Mucosa of rectum (tissue), 2 donors: ENCODE measurements at regions not wholly inside any gene's neighbourhood (a gene's known extent, or its start where the extent isn't known, plus 50 kb on each side); places are given as distances from the start of the nearest gene placed in this dataset.

Experiments used
- H3K27ac ChIP-seq, 2 donors: one replicate each; pipeline ENCODE4 v1.7.0; 2013; ENCODE audit warnings: inconsistent platforms in 2 of 2, low read depth in 2 of 2, low read length in 2 of 2
- H3K27me3 ChIP-seq, 2 donors: one replicate each; pipeline ENCODE4 v1.7.0; 2013; ENCODE audit warnings: low read length in 2 of 2; ENCODE audit not compliant: control insufficient read depth in 2 of 2, insufficient read depth in 2 of 2
- H3K36me3 ChIP-seq, 2 donors: one replicate each; pipeline ENCODE4 v1.7.0; 2013; ENCODE audit warnings: low read length in 2 of 2; ENCODE audit not compliant: control insufficient read depth in 2 of 2, insufficient read depth in 2 of 2
- H3K4me1 ChIP-seq, 2 donors: one replicate each; pipeline ENCODE4 v1.7.0; 2013; ENCODE audit warnings: low read length in 2 of 2, mild to moderate bottlenecking in 1 of 2; ENCODE audit not compliant: control insufficient read depth in 2 of 2, insufficient read depth in 2 of 2
- H3K4me3 ChIP-seq, 2 donors: one replicate each; pipeline ENCODE4 v1.7.0; 2013; ENCODE audit warnings: low read length in 2 of 2
- H3K9ac ChIP-seq, 2 donors: one replicate each; pipeline ENCODE4 v1.7.0; 2013; ENCODE audit warnings: low read length in 2 of 2, low read depth in 1 of 2, mild to moderate bottlenecking in 1 of 2
- H3K9me3 ChIP-seq, 2 donors: one replicate each; pipeline ENCODE4 v1.7.0; 2013; ENCODE audit warnings: low read length in 2 of 2; ENCODE audit not compliant: control insufficient read depth in 2 of 2
- donor health status: healthy.
- donor health status: Normal muscosa, but diverticular disease.

GRCh38 chr12:17214929-17215328 is 609.0 kb upstream of the LMO3 start:
- peaks cover 0 to 1% of the 10 kb centered on the region in 2 donors for H3K9me3 ChIP-seq
- H3K36me3 ChIP-seq = no peaks in the 10 kb centered on the region
- H3K9ac ChIP-seq = no peak overlapping the region
- no peaks in the 10 kb centered on the region for H3K27me3 ChIP-seq
- H3K4me1 ChIP-seq = no peaks in the 10 kb centered on the region
- no peak overlapping the region for H3K27ac ChIP-seq
- no peak overlapping the region for H3K4me3 ChIP-seq

GRCh38 chr12:17206553-17206952 is 600.6 kb upstream of the LMO3 start:
- Histone ChIP-seq H3K4me1 (no peaks in the 10 kb centered on the region), H3K27me3 (no peaks in the 10 kb centered on the region), H3K9me3 (peaks cover 0 to 3% of the 10 kb centered on the region in 2 donors), H3K4me3 (no peak overlapping the region), H3K9ac (no peak overlapping the region), H3K36me3 (no peaks in the 10 kb centered on the region), H3K27ac (no peak overlapping the region)

- Histone ChIP-seq H3K27ac (no peak overlapping the region), H3K4me3 (no peak overlapping the region), H3K36me3 (no peaks in the 10 kb centered on the region)
These were observed 598.5 kb upstream of the LMO3 start for GRCh38 chr12:17204289-17205054.

GRCh38 chr12:17203497-17203896 is 597.5 kb upstream of the LMO3 start:
- Histone ChIP-seq H3K36me3 (no peaks in the 10 kb centered on the region), H3K4me1 (no peaks in the 10 kb centered on the region), H3K4me3 (no peak overlapping the region), H3K27ac (no peak overlapping the region), H3K9me3 (peaks cover 0 to 3% of the 10 kb centered on the region in 2 donors), H3K9ac (no peak overlapping the region), H3K27me3 (no peaks in the 10 kb centered on the region)

More at GRCh38 chr12:17204289-17205054, 598.5 kb upstream of the LMO3 start:
- H3K4me1 ChIP-seq = no peaks in the 10 kb centered on the region
- no peaks in the 10 kb centered on the region for H3K27me3 ChIP-seq
- peaks cover 0 to 3% of the 10 kb centered on the region in 2 donors for H3K9me3 ChIP-seq
- H3K9ac ChIP-seq = no peak overlapping the region

GRCh38 chr12:17197971-17198370 is 592.0 kb upstream of the LMO3 start:
- Histone ChIP-seq H3K27ac (no peak overlapping the region), H3K9ac (no peak overlapping the region), H3K36me3 (no peaks in the 10 kb centered on the region), H3K4me1 (no peaks in the 10 kb centered on the region), H3K4me3 (no peak overlapping the region), H3K9me3 (no peaks in the 10 kb centered on the region), H3K27me3 (no peaks in the 10 kb centered on the region)

GRCh38 chr12:17192721-17193120 is 586.8 kb upstream of the LMO3 start:
- no peak overlapping the region for H3K4me3 ChIP-seq
- no peak overlapping the region for H3K9ac ChIP-seq
- no peaks in the 10 kb centered on the region for H3K9me3 ChIP-seq
- H3K27me3 ChIP-seq = no peaks in the 10 kb centered on the region
- no peaks in the 10 kb centered on the region for H3K4me1 ChIP-seq
- H3K36me3 ChIP-seq = no peaks in the 10 kb centered on the region
- no peak overlapping the region for H3K27ac ChIP-seq

GRCh38 chr12:17169726-17170471 is 563.9 kb upstream of the LMO3 start:
- Histone ChIP-seq H3K9me3 (no peaks in the 10 kb centered on the region), H3K27ac (no peak overlapping the region), H3K27me3 (no peaks in the 10 kb centered on the region), H3K4me3 (no peak overlapping the region), H3K4me1 (no peaks in the 10 kb centered on the region), H3K9ac (no peak overlapping the region), H3K36me3 (no peaks in the 10 kb centered on the region)

GRCh38 chr12:17159506-17160300 is 553.7 kb upstream of the LMO3 start:
- no peak overlapping the region for H3K9ac ChIP-seq
- no peaks in the 10 kb centered on the region for H3K4me1 ChIP-seq
- H3K9me3 ChIP-seq = no peaks in the 10 kb centered on the region
- H3K4me3 ChIP-seq = no peak overlapping the region
- no peaks in the 10 kb centered on the region for H3K36me3 ChIP-seq
- no peaks in the 10 kb centered on the region for H3K27me3 ChIP-seq
- no peak overlapping the region for H3K27ac ChIP-seq

- no peaks in the 10 kb centered on the region for H3K27me3 ChIP-seq
- no peak overlapping the region for H3K9ac ChIP-seq
- H3K36me3 ChIP-seq = no peaks in the 10 kb centered on the region
- no peaks in the 10 kb centered on the region for H3K4me1 ChIP-seq
- H3K27ac ChIP-seq = no peak overlapping the region
- H3K4me3 ChIP-seq = no peak overlapping the region
- H3K9me3 ChIP-seq = no peaks in the 10 kb centered on the region
These were observed 552.2 kb upstream of the LMO3 start for GRCh38 chr12:17158201-17158600.

- no peaks in the 10 kb centered on the region for H3K4me1 ChIP-seq
- H3K9ac ChIP-seq = no peak overlapping the region
- H3K9me3 ChIP-seq = peaks cover 0 to 2% of the 10 kb centered on the region in 2 donors
- H3K36me3 ChIP-seq = no peaks in the 10 kb centered on the region
- no peak overlapping the region for H3K4me3 ChIP-seq
- no peaks in the 10 kb centered on the region for H3K27me3 ChIP-seq
- H3K27ac ChIP-seq = no peak overlapping the region
These were observed 546.0 kb upstream of the LMO3 start for GRCh38 chr12:17151917-17152316.
